ENCODE measurements at regions not wholly inside any gene's neighbourhood (a gene's known extent, or its start where the extent isn't known, plus 50 kb on each side); places are given as distances from the start of the nearest gene placed in this dataset.

- Histone ChIP-seq H3K27ac (ENCODE audit: control insufficient read depth, insufficient read depth) (no peak overlapping the region), H3K4me2 (ENCODE audit: control insufficient read depth, insufficient read depth) (no peak overlapping the region), H4K20me1 (ENCODE audit: control insufficient read depth, insufficient read depth) (no peaks in the 10 kb centered on the region), H3K9ac (ENCODE audit: control insufficient read depth, insufficient read depth, low read length) (no peak overlapping the region), H3K36me3 (ENCODE audit: control insufficient read depth in 2 of 2, insufficient read depth in 2 of 2, low read length in 1 of 2) (no peaks in the 10 kb centered on the region), H3K4me3 (no peak overlapping the region), H3K9me3 (replicated peaks; ENCODE audit: control insufficient read depth, insufficient read depth, low read length) (no peaks in the 10 kb centered on the region), H3K4me1 (ENCODE audit: control insufficient read depth, insufficient read depth, low read length) (no peaks in the 10 kb centered on the region), H3K79me2 (ENCODE audit: control insufficient read depth, insufficient read depth, low read length) (no peaks in the 10 kb centered on the region), H3K27me3 (replicated peaks in 1 of 2; ENCODE audit: control insufficient read depth in 2 of 2, insufficient read depth in 2 of 2, low read length in 1 of 2) (no peaks in the 10 kb centered on the region), H2AFZ (ENCODE audit: control insufficient read depth, low read depth, low read length) (no peak overlapping the region)
- FAIRE-seq (no peak), ATAC-seq (no peak), DNase-seq (ENCODE audit: low read depth, low spot score) (no peak)
- SMC1A ChIA-PET (ENCODE audit: uncharacterized antibody, unreplicated experiment) = no interaction called here
- no peak for TF ChIP-seq RB1 (IDR thresholded peaks at IDR 0.05; ENCODE audit: borderline replicate concordance)
- no peak for TF ChIP-seq MLLT1 (IDR thresholded peaks at IDR 0.05)
- TF ChIP-seq RAD51 (IDR thresholded peaks at IDR 0.05) = no peak
- BruUV-seq (replicated peaks) = no TSS peak
- CTCF ChIA-PET = no interaction called here
- in situ Hi-C loops (cut with MboI) (no loop called here), intact Hi-C loops (cut with micrococcal nuclease; ENCODE audit: unreplicated experiment) (no loop called here)
- RAD21 ChIA-PET (ENCODE audit: unreplicated experiment) = no interaction called here
- WGBS (ENCODE audit: insufficient coverage, insufficient replicate concordance, low lambda C conversion rate, missing lambda C conversion rate) = 27% methylated on average over 2 of the region's 2 CpGs
- POLR2A ChIA-PET = no interaction called here
Measured at GRCh38 chr15:47135267-47135666, 582.0 kb upstream of the SEMA6D start.

- ChIA-PET SMC1A (ENCODE audit: uncharacterized antibody, unreplicated experiment) (no interaction called here), CTCF (no interaction called here), RAD21 (ENCODE audit: unreplicated experiment) (no interaction called here), POLR2A (interaction anchor here (0.5 kb wide), 1 partner anchor 834 kb away, joined by 7 read pairs; no protein-coding TSS in a partner anchor)
- ATAC-seq = no peak
- 44% methylated on average over 2 of the region's 2 CpGs for WGBS (ENCODE audit: insufficient coverage, insufficient replicate concordance, low lambda C conversion rate, missing lambda C conversion rate)
- no peak for DNase-seq (ENCODE audit: low read depth, low spot score)
- no peaks in the 10 kb centered on the region for H3K4me1 ChIP-seq (ENCODE audit: control insufficient read depth, insufficient read depth, low read length)
- BruUV-seq (replicated peaks) = no TSS peak
- H3K27me3 ChIP-seq (replicated peaks in 1 of 2; ENCODE audit: control insufficient read depth in 2 of 2, insufficient read depth in 2 of 2, low read length in 1 of 2) = no peaks in the 10 kb centered on the region
- no peaks in the 10 kb centered on the region for H3K9me3 ChIP-seq (replicated peaks; ENCODE audit: control insufficient read depth, insufficient read depth, low read length)
- no peak overlapping the region for H2AFZ ChIP-seq (ENCODE audit: control insufficient read depth, low read depth, low read length)
- no peak for FAIRE-seq
- no peak overlapping the region for H3K27ac ChIP-seq (ENCODE audit: control insufficient read depth, insufficient read depth)
- intact Hi-C loops (cut with micrococcal nuclease; ENCODE audit: unreplicated experiment) (no loop called here), in situ Hi-C loops (cut with MboI) (no loop called here)
- H3K4me2 ChIP-seq (ENCODE audit: control insufficient read depth, insufficient read depth) = no peak overlapping the region
- no peaks in the 10 kb centered on the region for H3K36me3 ChIP-seq (ENCODE audit: control insufficient read depth in 2 of 2, insufficient read depth in 2 of 2, low read length in 1 of 2)
- H3K4me3 ChIP-seq = no peak overlapping the region
- H3K9ac ChIP-seq (ENCODE audit: control insufficient read depth, insufficient read depth, low read length) = no peak overlapping the region
- no peaks in the 10 kb centered on the region for H4K20me1 ChIP-seq (ENCODE audit: control insufficient read depth, insufficient read depth)
- H3K79me2 ChIP-seq (ENCODE audit: control insufficient read depth, insufficient read depth, low read length) = no peaks in the 10 kb centered on the region
- TF ChIP-seq KDM1A (IDR thresholded peaks at IDR 0.05; ENCODE audit: borderline replicate concordance) (no peak), BACH1 (IDR thresholded peaks at IDR 0.05; ENCODE audit: borderline replicate concordance) (no peak), E2F8 (IDR thresholded peaks at IDR 0.05; ENCODE audit: low read depth, partially characterized antibody) (no peak), NFYB (IDR thresholded peaks at IDR 0.05; ENCODE audit: insufficient read depth, low read depth, low read length) (no peak), IKZF2 (IDR thresholded peaks at IDR 0.05) (no peak), RELB (IDR thresholded peaks at IDR 0.05; ENCODE audit: low read depth) (no peak)
Measured at GRCh38 chr15:47136236-47136635, 581.1 kb upstream of the SEMA6D start.

Data from GM12878 (cell line).